ENCODE measurements at regions not wholly inside any gene's neighbourhood (a gene's known extent, or its start where the extent isn't known, plus 50 kb on each side); places are given as distances from the start of the nearest gene placed in this dataset.

- DNase-seq (ENCODE audit: low read depth), result no peak
These were observed 155.2 kb upstream of the KAZN start for GRCh38 chr1:14443164-14443787.

- no peak for DNase-seq (ENCODE audit: low read depth)
These were observed 147.3 kb upstream of the KAZN start for GRCh38 chr1:14451217-14451616.

GRCh38 chr1:14452551-14452950 lies 145.9 kb upstream of the KAZN start:
- DNase-seq (ENCODE audit: low read depth), result no peak

GRCh38 chr1:14460173-14460572 lies 138.3 kb upstream of the KAZN start:
- no peak for DNase-seq (ENCODE audit: low read depth)

- DNase-seq (ENCODE audit: low read depth), result no peak
These were observed 135.6 kb upstream of the KAZN start for GRCh38 chr1:14462851-14463250.

- no peak for DNase-seq (ENCODE audit: low read depth)
These were observed 132.5 kb upstream of the KAZN start for GRCh38 chr1:14466006-14466405.

- no peak for DNase-seq (ENCODE audit: low read depth)
These were observed 131.4 kb upstream of the KAZN start for GRCh38 chr1:14467112-14467511.

GRCh38 chr1:14468751-14469150 lies 129.7 kb upstream of the KAZN start:
- no peak for DNase-seq (ENCODE audit: low read depth)

- no peak for DNase-seq (ENCODE audit: low read depth)
These were observed 127.7 kb upstream of the KAZN start for GRCh38 chr1:14470802-14471201.

GRCh38 chr1:14474856-14475255 lies 123.6 kb upstream of the KAZN start:
- no peak for DNase-seq (ENCODE audit: low read depth)

- no peak for DNase-seq (ENCODE audit: low read depth)
These were observed 122.1 kb upstream of the KAZN start for GRCh38 chr1:14476170-14476955.

- DNase-seq (ENCODE audit: low read depth), result no peak
These were observed 120.4 kb upstream of the KAZN start for GRCh38 chr1:14478120-14478519.

GRCh38 chr1:14479865-14480264 lies 118.6 kb upstream of the KAZN start:
- no peak for DNase-seq (ENCODE audit: low read depth)

GRCh38 chr1:14482784-14483450 lies 115.6 kb upstream of the KAZN start:
- DNase-seq (ENCODE audit: low read depth), result no peak

- no peak for DNase-seq (ENCODE audit: low read depth)
These were observed 113.2 kb upstream of the KAZN start for GRCh38 chr1:14485285-14485684.

- no peak for DNase-seq (ENCODE audit: low read depth)
These were observed 111.9 kb upstream of the KAZN start for GRCh38 chr1:14486401-14487201.

GRCh38 chr1:14487671-14488070 lies 110.8 kb upstream of the KAZN start:
- DNase-seq (ENCODE audit: low read depth), result no peak

- no peak for DNase-seq (ENCODE audit: low read depth)
These were observed 103.6 kb upstream of the KAZN start for GRCh38 chr1:14494911-14495310.

- DNase-seq (ENCODE audit: low read depth), result no peak
These were observed 103.1 kb upstream of the KAZN start for GRCh38 chr1:14495381-14495780.

GRCh38 chr1:14495996-14496395 lies 102.5 kb upstream of the KAZN start:
- DNase-seq (ENCODE audit: low read depth), result no peak

- DNase-seq (ENCODE audit: low read depth), result no peak
These were observed 99.6 kb upstream of the KAZN start for GRCh38 chr1:14498839-14499238.

GRCh38 chr1:14499312-14500040 lies 99.0 kb upstream of the KAZN start:
- DNase-seq (ENCODE audit: low read depth), result no peak

Measured in activated T-cell treated with anti-CD3 and anti-CD28 coated beads for 48 hours (primary cell).